HepG2 (cell line): ENCODE measurements at regions not wholly inside any gene's neighbourhood (a gene's known extent, or its start where the extent isn't known, plus 50 kb on each side); places are given as distances from the start of the nearest gene placed in this dataset.

Experiments used
- CTCF ChIP-seq: sonication (generic); formaldehyde crosslinking; IDR thresholded peaks from 2 replicates; pipeline ENCODE4 v1.5.0; 2020; ENCODE audit warnings: mild to moderate bottlenecking, missing genetic modification reagents, moderate library complexity
- GATAD2A ChIP-seq: IDR thresholded peaks from 2 replicates; pipeline ENCODE4 v1.6.1; 2016
- JUND ChIP-seq: sonication (generic); formaldehyde crosslinking; IDR thresholded peaks from 2 replicates; pipeline ENCODE4 v1.8.0; 2022; ENCODE audit warnings: mild to moderate bottlenecking, missing genetic modification reagents
- MXD3 ChIP-seq: IDR thresholded peaks from 2 replicates; pipeline ENCODE4 v1.6.1; 2016; ENCODE audit warnings: mild to moderate bottlenecking, missing biosample characterization, missing genetic modification reagents
- NR2F2 ChIP-seq: IDR thresholded peaks from 2 replicates; pipeline ENCODE4 v1.6.1; 2012; ENCODE audit warnings: low read depth, inconsistent platforms, borderline replicate concordance
- PHF8 ChIP-seq: sonication (generic); formaldehyde crosslinking; IDR thresholded peaks from 2 replicates; pipeline ENCODE4 v1.5.0; 2020; ENCODE audit warnings: missing genetic modification reagents
- POLR2A ChIP-seq, 2 experiments: IDR thresholded peaks; 2 replicates each; pipeline ENCODE4 v1.6.1; 2011; ENCODE audit warnings: low read depth in 2 of 2, low read length in 2 of 2, mild to moderate bottlenecking in 1 of 2, moderate library complexity in 1 of 2; ENCODE audit not compliant: insufficient read depth in 1 of 2
- SIN3A ChIP-seq: IDR thresholded peaks from 2 replicates; pipeline ENCODE4 v1.6.1; 2011; ENCODE audit warnings: low read depth, mild to moderate bottlenecking, control low read depth, low read length, borderline replicate concordance
- TBL1XR1 ChIP-seq: fragments of 150-350 bp; IDR thresholded peaks from 2 replicates; pipeline ENCODE4 v1.6.1; 2014; ENCODE audit warnings: borderline replicate concordance, low read length; ENCODE audit not compliant: partially characterized antibody
- YY1 ChIP-seq: IDR thresholded peaks from 2 replicates; pipeline ENCODE4 v1.6.1; 2011; ENCODE audit warnings: low read length, low read depth, moderate library complexity, mild to moderate bottlenecking; ENCODE audit not compliant: insufficient read depth, insufficient replicate concordance
- ZBTB34 ChIP-seq: sonication (generic); formaldehyde crosslinking; IDR thresholded peaks from 2 replicates; pipeline ENCODE4 v1.8.0; 2022; ENCODE audit warnings: mild to moderate bottlenecking, missing genetic modification reagents
- ZNF3 ChIP-seq: IDR thresholded peaks from 2 replicates; pipeline ENCODE4 v1.7.0; 2017; ENCODE audit warnings: inconsistent platforms
- ZNF670 ChIP-seq: sonication (generic); formaldehyde crosslinking; IDR thresholded peaks from 2 replicates; pipeline ENCODE4 v1.8.0; 2022; ENCODE audit warnings: mild to moderate bottlenecking, missing genetic modification reagents, borderline replicate concordance

GRCh38 chr11:23772081-23772480 lies 724.8 kb upstream of the LUZP2 start:
- TF ChIP-seq CTCF (CRISPR knock-in tag): no peak
- TF ChIP-seq MXD3: no peak
- no peak for TF ChIP-seq SIN3A
- TF ChIP-seq POLR2A (IDR thresholded peaks at IDR 0.05; ENCODE audit: insufficient read depth in 1 of 2, low read depth in 2 of 2, low read length in 2 of 2): no peak
- no peak for TF ChIP-seq YY1
- TF ChIP-seq GATAD2A (CRISPR knock-in tag): no peak
- TF ChIP-seq ZNF670: no peak
- TF ChIP-seq ZNF3: no peak
- TF ChIP-seq NR2F2: no peak
- TF ChIP-seq PHF8 (CRISPR knock-in tag): no peak
- no peak for TF ChIP-seq JUND
- no peak for TF ChIP-seq TBL1XR1
- TF ChIP-seq ZBTB34 (CRISPR knock-in tag): no peak
